ENCODE measurements at regions not wholly inside any gene's neighbourhood (a gene's known extent, or its start where the extent isn't known, plus 50 kb on each side); places are given as distances from the start of the nearest gene placed in this dataset.

DNA sequence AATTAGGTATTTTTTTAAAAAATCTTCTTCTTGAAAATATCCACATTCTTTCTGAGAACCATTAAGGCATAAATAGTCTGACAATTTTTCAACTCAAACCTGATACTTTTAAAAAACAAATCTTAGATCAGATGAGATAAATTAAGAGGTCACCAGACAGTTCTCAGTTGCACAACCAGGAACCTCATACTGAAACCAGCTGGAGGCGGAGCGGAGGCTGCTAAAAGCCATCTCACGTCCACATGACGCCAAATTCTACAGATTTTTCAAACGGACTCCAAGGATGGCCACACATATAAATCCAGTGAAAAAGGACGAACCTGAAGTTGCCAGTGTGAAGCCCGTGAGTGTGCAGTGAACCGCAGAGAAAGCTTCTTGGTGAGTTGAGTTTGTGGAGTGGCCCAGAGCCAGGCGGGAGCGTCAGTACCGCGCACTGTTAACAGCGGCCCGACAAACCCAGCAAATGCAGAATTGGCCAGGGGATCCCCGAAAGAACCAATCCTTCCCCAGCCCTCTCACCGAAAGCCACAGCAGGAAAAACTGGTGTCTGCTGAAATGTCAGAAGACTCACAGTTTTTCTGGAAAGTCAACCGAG, 53.1 kb upstream of the BBS5 start:
- in situ Hi-C loops (cut with MboI; ENCODE audit: low pct_unique_long_range_greater_than_20kb, low sequenced_read_pairs) = no loop called here
- DNase-seq = no peak

DNA sequence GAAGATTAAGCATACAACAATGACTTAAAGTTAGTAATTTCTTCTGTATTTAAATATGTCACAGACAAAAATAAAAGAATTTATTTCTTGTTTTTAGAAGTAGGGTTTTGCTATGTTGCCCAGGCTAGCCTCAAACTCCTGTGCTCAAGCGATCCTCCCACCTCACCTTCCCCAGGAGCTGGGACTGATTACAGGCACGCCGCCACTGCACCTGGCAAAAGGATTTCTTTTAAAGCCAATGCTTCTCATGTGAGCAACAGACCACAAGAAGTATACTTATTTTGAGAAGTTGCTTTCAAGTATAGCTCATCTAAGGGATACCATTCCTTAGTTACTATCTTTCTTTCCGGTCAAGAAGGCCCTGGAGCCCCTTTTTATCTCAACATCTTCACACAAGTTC, 57.2 kb upstream of the BBS5 start:
- in situ Hi-C loops (cut with MboI; ENCODE audit: low pct_unique_long_range_greater_than_20kb, low sequenced_read_pairs) = no loop called here
- DNase-seq = no peak

DNA sequence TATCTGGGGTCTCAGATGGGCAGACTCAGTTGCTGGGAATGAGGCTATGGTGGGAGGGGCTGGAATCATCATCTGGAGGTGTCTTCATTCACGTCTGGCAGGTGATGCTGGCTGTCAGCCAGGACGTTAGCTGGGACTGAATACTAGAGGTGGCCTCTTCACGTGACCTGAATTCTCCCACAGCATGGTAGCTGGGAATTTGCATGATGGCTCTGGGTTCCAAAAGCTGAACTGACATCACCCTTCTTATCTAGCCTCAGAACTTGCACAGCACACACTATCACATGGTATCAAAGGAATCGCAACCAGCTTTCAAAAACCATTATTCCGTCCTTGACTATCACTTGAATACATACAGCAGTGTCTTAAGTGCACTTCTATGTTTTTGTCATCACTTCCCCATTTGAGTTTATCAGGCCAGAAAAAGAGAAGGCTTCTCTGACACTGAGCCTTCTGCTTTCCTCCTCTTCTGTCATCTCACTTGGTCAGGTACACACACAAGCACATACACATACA, 53.0 kb upstream of the LRP2 start:
- DNase-seq = peak; percentile 55
- in situ Hi-C loops (cut with MboI; ENCODE audit: low pct_unique_long_range_greater_than_20kb, low sequenced_read_pairs) = no loop called here

Measured in KBM-7 (cell line).